Pancreas (tissue), 10 donors: ENCODE measurements at regions not wholly inside any gene's neighbourhood (a gene's known extent, or its start where the extent isn't known, plus 50 kb on each side); places are given as distances from the start of the nearest gene placed in this dataset.

Experiments used
- ATAC-seq, 4 donors: fragments of 200-7000 bp; cut with Tn5 transposase; one replicate each; pipeline versions ENCODE4 v1.8.0 to v1.9.1; 2020; ENCODE audit warnings: mild to moderate bottlenecking in 4 of 4, moderate library complexity in 4 of 4
- DNase-seq, 6 donors: peaks; one replicate each; pipeline ENCODE4 v3.0.0-alpha.2; 2020
- FAIRE-seq: peaks from 2 replicates; lab custom pipeline; 2012; peaks lifted over from hg19 to GRCh38; lab: Jason Lieb, UNC
- H3K27ac ChIP-seq, 4 donors: fragments of 200-600 bp; sonication (generic); 1 replicate in 3 of 4; 2 replicates in 1 of 4; pipeline versions ENCODE4 v1.5.0 to v1.8.0; 2020
- H3K27me3 ChIP-seq, 4 donors: fragments of 200-600 bp; one replicate each; pipeline ENCODE4 v1.8.0; 2021
- H3K36me3 ChIP-seq, 3 donors: fragments of 200-600 bp; sonication (generic) in 1 of 3; one replicate each; pipeline versions ENCODE4 v1.5.0 to v1.8.0; 2020 to 2021
- H3K4me1 ChIP-seq, 3 donors: fragments of 200-600 bp; one replicate each; pipeline ENCODE4 v1.8.0; 2021
- H3K4me3 ChIP-seq, 4 donors: fragments of 200-600 bp; sonication (generic) in 2 of 4; one replicate each; pipeline versions ENCODE4 v1.5.0 to v1.8.0; 2020 to 2021
- H3K9me3 ChIP-seq, 4 donors: fragments of 200-600 bp; one replicate each; pipeline ENCODE4 v1.8.0; 2021
- WGBS, 2 donors: extraction: QIAGEN DNeasy Blood & Tissue Kit; methylation state at CpG; one replicate each; pipeline ENCODE4 v1.1.7; 2013; 5-methylcytosine and 5-hydroxymethylcytosine counted together
- intact Hi-C, 3 donors: fragments of 100-400 bp; cut with DNase I; formaldehyde crosslinking; loops; one replicate each; pipeline versions ENCODE4 v1.11.1 to v1.14.2; 2022
- TF ChIP-seq, protein P1 (sequence below), 4 donors: fragments of 200-600 bp; sonication (generic) in 3 of 4; IDR thresholded peaks; one replicate each; pipeline versions ENCODE4 v1.5.0 to v1.8.0; 2021; ENCODE audit warnings: antibody characterized with exemption in 4 of 4
- donor health status: healthy with polysubstance abuse.
- donor health status: DM: no; HTN: no; CAD: no; lungs with moderate emphysema.
- donor health status: DM: no; HTN: no; CAD: no.
- donor health status: control.
- donor health status: control.
- donor health status: Bipolar disorder and iron deficiency.
- donor health status: DM: yes; HTN: yes; CAD: no.
- donor health status: DM: no; HTN: no; CAD: no.
- donor health status: DM: no; HTN: no; CAD: no.
- donor health status: DM: yes; HTN: yes; CAD: no.

DNA sequence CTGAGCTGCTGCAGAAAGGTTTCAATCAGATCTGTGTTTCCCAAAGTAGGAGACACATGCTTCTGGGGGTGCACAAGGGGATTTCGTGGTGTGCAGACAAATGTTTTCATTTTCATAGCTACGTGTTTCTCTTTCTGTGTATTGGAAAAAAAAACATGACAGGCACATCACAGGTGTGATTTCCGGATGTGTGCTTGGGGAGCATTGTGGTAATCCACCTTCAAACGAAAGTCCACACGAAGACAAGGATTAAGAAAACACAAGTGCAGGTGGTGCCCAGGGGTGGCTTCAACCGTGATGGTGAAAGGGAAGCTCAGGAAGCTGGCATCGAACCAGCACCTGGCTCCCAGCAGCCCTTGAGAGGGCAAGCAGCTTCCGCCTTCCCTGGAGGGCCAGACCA, 164.6 kb upstream of the LINGO1 start:
- TF ChIP-seq, protein P1, sequence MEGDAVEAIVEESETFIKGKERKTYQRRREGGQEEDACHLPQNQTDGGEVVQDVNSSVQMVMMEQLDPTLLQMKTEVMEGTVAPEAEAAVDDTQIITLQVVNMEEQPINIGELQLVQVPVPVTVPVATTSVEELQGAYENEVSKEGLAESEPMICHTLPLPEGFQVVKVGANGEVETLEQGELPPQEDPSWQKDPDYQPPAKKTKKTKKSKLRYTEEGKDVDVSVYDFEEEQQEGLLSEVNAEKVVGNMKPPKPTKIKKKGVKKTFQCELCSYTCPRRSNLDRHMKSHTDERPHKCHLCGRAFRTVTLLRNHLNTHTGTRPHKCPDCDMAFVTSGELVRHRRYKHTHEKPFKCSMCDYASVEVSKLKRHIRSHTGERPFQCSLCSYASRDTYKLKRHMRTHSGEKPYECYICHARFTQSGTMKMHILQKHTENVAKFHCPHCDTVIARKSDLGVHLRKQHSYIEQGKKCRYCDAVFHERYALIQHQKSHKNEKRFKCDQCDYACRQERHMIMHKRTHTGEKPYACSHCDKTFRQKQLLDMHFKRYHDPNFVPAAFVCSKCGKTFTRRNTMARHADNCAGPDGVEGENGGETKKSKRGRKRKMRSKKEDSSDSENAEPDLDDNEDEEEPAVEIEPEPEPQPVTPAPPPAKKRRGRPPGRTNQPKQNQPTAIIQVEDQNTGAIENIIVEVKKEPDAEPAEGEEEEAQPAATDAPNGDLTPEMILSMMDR (IDR thresholded peaks at IDR 0.05): no peak
- Histone ChIP-seq H3K4me3 (no peak overlapping the region), H3K4me1 (no peaks in the 10 kb centered on the region), H3K36me3 (no peaks in the 10 kb centered on the region), H3K27ac (no peak overlapping the region), H3K9me3 (no peaks in the 10 kb centered on the region), H3K27me3 (no peaks in the 10 kb centered on the region)
- FAIRE-seq (no peak), DNase-seq (no peak), ATAC-seq (peak in 2 of 4 donors; percentile 14 to 32)
- intact Hi-C loops: no loop called here
- WGBS, 2 donors: 66 to 70% methylated on average over 8 of the region's 8 CpGs

DNA sequence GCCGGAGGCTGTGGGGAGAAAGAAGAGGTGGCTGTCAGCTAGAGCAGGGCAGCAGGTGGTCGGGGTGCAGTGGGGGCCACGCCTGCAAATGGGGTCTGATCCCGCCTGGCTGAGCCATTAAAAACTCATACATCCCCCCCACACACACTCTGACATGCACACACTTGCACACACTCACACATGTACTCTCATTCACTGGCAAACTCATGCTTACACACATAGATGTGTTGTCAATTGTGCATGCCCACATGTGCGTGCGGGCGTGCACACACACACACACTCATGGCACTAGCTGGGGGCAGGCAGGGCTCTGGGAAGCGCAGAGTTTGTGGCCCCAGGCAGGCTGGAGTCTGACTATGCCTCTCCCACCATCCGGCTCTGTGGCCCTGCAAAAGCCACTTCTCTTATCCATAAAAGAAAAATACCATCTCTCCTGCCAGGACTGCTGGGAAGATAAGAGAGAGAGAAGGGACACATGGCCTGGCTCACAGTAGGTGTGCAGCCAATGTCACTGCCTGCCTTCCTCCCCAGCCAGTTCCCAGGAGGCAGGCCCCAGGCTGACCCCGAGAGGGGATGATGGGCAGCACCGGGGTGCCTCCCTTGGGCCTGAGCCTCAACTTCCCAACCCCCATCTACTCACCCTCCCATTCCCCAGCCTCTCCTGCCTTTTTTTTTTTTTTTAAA, 163.5 kb upstream of the LINGO1 start:
- TF ChIP-seq, protein P1 (IDR thresholded peaks at IDR 0.05): no peak
- Histone ChIP-seq H3K27ac (no peak overlapping the region), H3K4me3 (no peak overlapping the region), H3K36me3 (no peaks in the 10 kb centered on the region), H3K9me3 (no peaks in the 10 kb centered on the region), H3K4me1 (no peaks in the 10 kb centered on the region), H3K27me3 (no peaks in the 10 kb centered on the region)
- DNase-seq (no peak), FAIRE-seq (no peak), ATAC-seq (no peak)
- 78 to 79% methylated on average over 11 of the region's 11 CpGs for WGBS, 2 donors
- intact Hi-C loops: no loop called here

DNA sequence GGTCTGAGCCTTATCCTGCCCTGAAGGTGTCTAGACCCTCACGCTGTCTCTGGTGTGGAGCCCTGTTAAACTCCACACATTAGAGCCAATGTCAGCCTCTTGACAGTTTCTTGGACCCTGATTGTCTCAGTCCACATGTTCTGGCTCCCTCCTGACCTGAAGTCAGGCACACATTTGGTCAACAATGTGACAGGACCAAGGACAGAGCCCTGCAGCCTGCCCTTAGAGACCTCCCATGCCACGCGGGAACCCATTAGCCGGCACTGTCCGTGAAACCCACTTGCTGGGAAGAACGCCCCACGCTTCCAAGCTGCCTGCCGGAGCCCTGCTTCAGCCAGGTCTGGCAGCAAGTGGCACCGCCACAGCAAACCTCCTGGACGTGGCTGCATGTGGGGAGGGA, 162.7 kb upstream of the LINGO1 start:
- no peaks in the 10 kb centered on the region for H3K4me1 ChIP-seq
- no peak for DNase-seq
- H3K27ac ChIP-seq: no peak overlapping the region
- no peak overlapping the region for H3K4me3 ChIP-seq
- no peak for ATAC-seq
- no peak for FAIRE-seq
- intact Hi-C loops: no loop called here
- no peaks in the 10 kb centered on the region for H3K9me3 ChIP-seq
- no peaks in the 10 kb centered on the region for H3K27me3 ChIP-seq
- TF ChIP-seq, protein P1 (IDR thresholded peaks at IDR 0.05): no peak
- no peaks in the 10 kb centered on the region for H3K36me3 ChIP-seq
- WGBS, 2 donors: 61 to 63% methylated on average over 10 of the region's 10 CpGs

DNA sequence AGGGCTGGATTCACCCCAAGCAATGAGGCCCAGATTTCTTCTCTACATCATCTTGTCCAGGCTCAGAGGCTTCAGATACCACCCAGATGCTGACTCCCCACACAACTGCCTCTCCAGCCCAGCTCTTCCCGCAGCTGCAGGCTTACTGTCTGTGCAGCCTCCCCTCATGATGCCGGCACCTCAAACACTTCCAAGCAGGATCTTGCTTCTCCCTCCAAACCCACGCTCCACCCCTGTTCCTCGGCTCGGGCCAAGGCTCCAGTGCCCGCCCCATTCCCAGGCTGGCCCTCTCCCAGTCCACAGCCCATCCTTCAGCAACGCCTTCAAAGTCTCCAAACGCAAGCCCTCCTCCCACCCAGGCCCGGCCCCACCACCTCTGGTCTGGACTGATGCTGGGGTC, 159.2 kb upstream of the LINGO1 start:
- intact Hi-C loops: no loop called here
- WGBS, 2 donors: 86 to 93% methylated on average over 9 of the region's 9 CpGs
- TF ChIP-seq, protein P1 (IDR thresholded peaks at IDR 0.05): no peak
- H3K27ac ChIP-seq: no peak overlapping the region
- no peak overlapping the region for H3K4me3 ChIP-seq
- H3K9me3 ChIP-seq: no peaks in the 10 kb centered on the region
- H3K27me3 ChIP-seq: no peaks in the 10 kb centered on the region
- no peaks in the 10 kb centered on the region for H3K36me3 ChIP-seq
- no peak for FAIRE-seq
- no peaks in the 10 kb centered on the region for H3K4me1 ChIP-seq
- DNase-seq: no peak
- ATAC-seq: no peak

DNA sequence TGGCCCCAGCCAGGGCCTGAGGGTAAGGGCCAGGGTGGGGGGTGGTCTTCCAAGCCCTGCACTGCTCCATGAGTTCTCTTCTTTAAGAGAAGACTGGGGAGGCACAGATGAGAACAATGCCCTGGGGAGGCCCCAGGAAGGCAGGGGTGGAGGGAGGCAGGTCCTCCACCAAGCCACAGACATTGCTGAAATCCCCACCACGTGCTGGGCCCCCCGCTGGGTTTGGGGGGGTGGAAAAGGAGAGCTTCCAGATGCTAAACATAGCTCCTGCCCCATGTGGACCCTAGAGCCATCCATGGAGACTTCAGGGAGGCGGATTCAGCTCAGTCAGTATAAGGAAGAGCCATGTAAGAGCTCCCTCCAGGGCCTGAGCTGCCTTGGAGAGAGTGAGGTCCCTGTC, 157.8 kb upstream of the LINGO1 start:
- H3K4me3 ChIP-seq: no peak overlapping the region
- ATAC-seq: no peak

More for the DNA sequence above, 157.8 kb upstream of the LINGO1 start:
- Histone ChIP-seq H3K27ac (no peak overlapping the region), H3K9me3 (no peaks in the 10 kb centered on the region), H3K4me1 (no peaks in the 10 kb centered on the region), H3K27me3 (no peaks in the 10 kb centered on the region), H3K36me3 (no peaks in the 10 kb centered on the region)
- DNase-seq (peak in 1 of 6 donors; percentile 14), FAIRE-seq (no peak)
- intact Hi-C loops: no loop called here
- 44 to 54% methylated on average over 3 of the region's 3 CpGs for WGBS, 2 donors
- TF ChIP-seq, protein P1 (IDR thresholded peaks at IDR 0.05): no peak
